Fibroblast of mammary gland (primary cell): ENCODE measurements at regions not wholly inside any gene's neighbourhood (a gene's known extent, or its start where the extent isn't known, plus 50 kb on each side); places are given as distances from the start of the nearest gene placed in this dataset.
A peak's percentile ranks its signal among the peaks of the same experiment; 100 is the strongest.

Experiments used
- DNase-seq: peaks from one replicate; pipeline ENCODE4 v3.0.0-alpha.2; 2010; ENCODE audit warnings: low read depth
- H3K4me3 ChIP-seq: 2 replicates; pipeline ENCODE4 v1.5.1; 2011; ENCODE audit warnings: low read depth, mild to moderate bottlenecking, low read length, moderate library complexity; ENCODE audit not compliant: control insufficient read depth
- TF ChIP-seq, protein P1 (sequence below): conservative IDR thresholded peaks from 2 replicates; pipeline ENCODE4 v1.5.1; 2011; ENCODE audit warnings: low read depth, low read length, inconsistent platforms; ENCODE audit not compliant: control insufficient read depth, insufficient read depth

DNA sequence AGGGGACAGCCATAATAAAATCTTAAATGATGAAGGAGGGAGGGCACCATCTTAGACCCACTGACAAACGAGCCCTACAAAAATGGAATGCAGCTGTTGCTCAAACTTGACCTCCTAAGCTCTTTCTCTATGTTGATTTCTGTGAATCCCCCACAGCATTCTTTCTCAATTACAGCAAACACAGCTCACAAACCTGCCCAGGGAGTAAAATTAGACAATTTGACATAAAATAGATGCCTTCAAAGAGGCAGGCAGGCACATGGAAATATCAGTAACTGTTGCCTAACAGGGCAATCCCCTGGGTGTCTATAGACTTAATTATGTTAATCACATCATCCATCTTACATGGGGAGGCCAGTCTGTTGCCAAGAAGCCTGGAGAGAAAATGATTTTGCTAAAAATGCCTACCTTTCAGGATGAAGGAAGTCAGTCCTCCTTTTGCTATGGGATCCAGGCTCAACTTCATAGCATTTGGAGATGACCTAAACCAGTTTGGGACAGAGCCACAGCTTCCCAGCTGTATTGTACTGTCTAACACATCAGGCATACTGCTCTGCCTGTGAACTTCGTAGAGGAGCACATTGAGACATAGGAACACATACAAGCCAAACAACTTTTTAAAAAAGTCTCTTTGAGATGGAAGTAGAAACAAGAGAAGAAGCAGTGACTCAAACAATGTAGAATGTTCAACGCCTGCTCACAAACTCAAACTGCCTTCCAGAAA is 1177.4 kb downstream of the SORCS1 start:
- TF ChIP-seq, protein P1, sequence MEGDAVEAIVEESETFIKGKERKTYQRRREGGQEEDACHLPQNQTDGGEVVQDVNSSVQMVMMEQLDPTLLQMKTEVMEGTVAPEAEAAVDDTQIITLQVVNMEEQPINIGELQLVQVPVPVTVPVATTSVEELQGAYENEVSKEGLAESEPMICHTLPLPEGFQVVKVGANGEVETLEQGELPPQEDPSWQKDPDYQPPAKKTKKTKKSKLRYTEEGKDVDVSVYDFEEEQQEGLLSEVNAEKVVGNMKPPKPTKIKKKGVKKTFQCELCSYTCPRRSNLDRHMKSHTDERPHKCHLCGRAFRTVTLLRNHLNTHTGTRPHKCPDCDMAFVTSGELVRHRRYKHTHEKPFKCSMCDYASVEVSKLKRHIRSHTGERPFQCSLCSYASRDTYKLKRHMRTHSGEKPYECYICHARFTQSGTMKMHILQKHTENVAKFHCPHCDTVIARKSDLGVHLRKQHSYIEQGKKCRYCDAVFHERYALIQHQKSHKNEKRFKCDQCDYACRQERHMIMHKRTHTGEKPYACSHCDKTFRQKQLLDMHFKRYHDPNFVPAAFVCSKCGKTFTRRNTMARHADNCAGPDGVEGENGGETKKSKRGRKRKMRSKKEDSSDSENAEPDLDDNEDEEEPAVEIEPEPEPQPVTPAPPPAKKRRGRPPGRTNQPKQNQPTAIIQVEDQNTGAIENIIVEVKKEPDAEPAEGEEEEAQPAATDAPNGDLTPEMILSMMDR, result no peak
- no peak overlapping the region for H3K4me3 ChIP-seq
- DNase-seq, result no peak

DNA sequence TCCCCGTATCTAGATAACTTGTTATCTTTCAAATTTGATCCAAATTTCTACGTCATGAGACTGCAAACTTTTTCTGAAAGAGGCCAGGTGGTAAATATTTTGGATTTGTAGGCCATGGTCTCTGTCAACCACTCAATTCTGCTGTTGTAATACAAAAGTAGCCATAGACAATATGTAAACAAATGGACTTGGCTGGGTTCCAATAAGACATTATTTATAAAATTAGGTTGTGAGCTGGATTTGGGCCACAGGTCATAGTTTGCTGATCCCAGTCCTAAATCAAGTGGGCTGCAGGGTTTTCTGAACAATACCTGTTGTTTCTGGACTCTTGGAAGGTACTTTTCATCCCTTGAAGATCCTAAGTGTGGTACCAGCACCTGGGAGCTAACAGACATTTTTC is 1178.0 kb downstream of the SORCS1 start:
- no peak for DNase-seq
- TF ChIP-seq, protein P1, result no peak
- no peak overlapping the region for H3K4me3 ChIP-seq

DNA sequence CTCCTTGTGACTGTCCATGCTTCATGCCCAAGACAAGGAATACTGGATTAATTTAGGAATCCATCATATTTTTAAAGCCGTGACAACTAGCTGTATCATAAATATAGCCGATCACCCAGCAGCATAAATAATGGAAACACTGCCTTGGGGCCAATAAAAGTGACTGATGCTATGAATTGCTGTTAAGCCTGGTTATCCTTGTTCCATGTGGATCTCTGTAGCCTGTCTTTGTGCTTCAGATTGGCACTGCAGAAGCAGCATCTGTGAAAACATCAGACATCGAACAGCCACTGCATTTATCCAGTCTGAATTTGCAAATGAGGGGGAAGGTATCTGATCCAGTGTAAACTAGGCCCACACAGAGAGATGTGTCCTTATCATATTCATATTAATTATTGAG is 1181.8 kb downstream of the SORCS1 start:
- DNase-seq, result no peak
- no peak overlapping the region for H3K4me3 ChIP-seq
- TF ChIP-seq, protein P1, result no peak

DNA sequence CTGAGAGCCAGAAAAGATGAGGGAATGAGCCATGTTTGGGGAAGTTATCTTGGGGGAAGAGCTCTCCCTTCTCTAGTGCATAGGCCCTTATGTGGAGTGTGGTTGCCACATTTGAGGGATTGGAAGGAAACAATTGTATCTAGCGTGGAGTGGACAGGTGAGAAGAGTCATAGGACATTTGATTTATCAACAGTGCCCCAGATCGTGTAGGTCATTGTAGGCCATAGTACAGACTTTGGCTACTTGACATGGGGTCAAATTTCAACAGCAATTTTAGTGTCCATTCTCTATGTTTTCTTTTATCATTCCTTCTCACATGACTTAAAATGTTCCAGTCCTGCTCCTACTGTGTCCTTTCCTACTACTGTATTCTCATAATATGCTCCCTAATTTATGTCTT is 1182.8 kb downstream of the SORCS1 start:
- H3K4me3 ChIP-seq, result no peak overlapping the region
- no peak for DNase-seq
- TF ChIP-seq, protein P1, result no peak

DNA sequence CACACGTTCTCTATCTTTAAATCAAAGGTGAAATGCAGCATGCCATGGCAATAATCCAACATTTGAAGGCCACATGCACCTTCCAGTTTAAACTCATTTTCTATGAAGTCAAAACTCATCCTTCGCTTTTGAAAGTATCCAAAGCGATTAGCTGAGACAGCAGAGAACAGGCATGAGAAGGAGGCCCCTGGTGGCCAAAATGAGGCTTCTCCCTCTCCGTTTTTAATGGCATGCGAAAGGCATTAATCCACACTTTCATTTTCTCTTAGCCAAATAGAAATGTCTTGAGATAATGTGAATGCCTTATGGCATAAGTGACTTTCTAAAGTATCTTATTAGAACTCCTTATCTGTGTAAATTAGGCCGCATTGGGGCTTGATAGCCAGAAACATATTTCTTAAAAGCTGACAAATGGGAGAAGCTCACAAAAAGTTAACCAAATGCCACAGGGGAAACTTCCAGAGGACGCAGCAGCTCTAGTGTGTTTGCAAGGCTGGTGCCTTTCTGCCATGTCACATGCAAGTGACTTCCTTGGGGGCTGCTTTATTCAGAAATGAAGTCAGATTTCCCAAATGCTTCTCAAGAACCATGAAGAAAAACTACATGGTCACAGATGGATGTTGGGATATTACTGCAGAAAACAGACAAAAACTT is 1189.6 kb downstream of the SORCS1 start:
- TF ChIP-seq, protein P1, result peak; percentile 53
- DNase-seq, result peak; percentile 11
- H3K4me3 ChIP-seq, result no peak overlapping the region

DNA sequence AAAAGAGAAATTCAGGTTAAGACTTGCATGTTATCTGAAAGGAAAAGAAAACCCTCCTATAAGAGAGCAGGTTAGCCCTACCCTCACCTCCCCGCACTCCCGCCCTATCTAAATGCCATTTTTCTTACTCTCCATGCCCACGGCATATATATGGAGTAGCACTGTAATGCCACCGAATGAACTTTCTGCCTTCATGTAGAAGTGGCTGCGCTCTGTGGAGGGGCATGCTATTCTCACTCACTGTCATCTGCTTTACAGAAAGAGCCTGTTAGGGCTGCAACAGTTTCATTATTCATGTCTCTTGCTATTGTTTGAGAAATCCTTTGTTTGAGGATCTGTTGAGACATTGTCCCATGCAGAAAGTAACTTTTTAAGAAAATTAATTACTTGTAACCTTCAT is 1190.6 kb downstream of the SORCS1 start:
- TF ChIP-seq, protein P1, result no peak
- no peak for DNase-seq
- no peak overlapping the region for H3K4me3 ChIP-seq
